Keratinocyte (primary cell): ENCODE measurements at regions not wholly inside any gene's neighbourhood (a gene's known extent, or its start where the extent isn't known, plus 50 kb on each side); places are given as distances from the start of the nearest gene placed in this dataset.

Source experiments
- DNase-seq: peaks from one replicate; pipeline ENCODE4 v3.0.0-alpha.2; 2011; ENCODE audit warnings: low read depth, missing footprints, low spot score
- FAIRE-seq: peaks from 2 replicates; lab custom pipeline; 2011; peaks lifted over from hg19 to GRCh38; lab: Jason Lieb, UNC
- H2AFZ ChIP-seq: 2 replicates; pipeline ENCODE4 v1.6.0; 2012; ENCODE audit warnings: low read length, control low read depth, inconsistent platforms; ENCODE audit not compliant: control insufficient read depth
- H3K27ac ChIP-seq: 2 replicates; pipeline ENCODE4 v1.5.1; 2011; ENCODE audit warnings: low read length; ENCODE audit not compliant: control insufficient read depth, insufficient read depth
- H3K27me3 ChIP-seq: 3 replicates; pipeline ENCODE4 v1.6.0; 2011; ENCODE audit warnings: low read length; ENCODE audit not compliant: control insufficient read depth, insufficient read depth; ENCODE audit errors: extremely low read depth
- H3K36me3 ChIP-seq, 2 experiments: 2 replicates in 1 of 2; 3 replicates in 1 of 2; pipeline ENCODE4 v1.5.1; 2011; ENCODE audit warnings: low read length in 2 of 2, mild to moderate bottlenecking in 1 of 2; ENCODE audit not compliant: control insufficient read depth in 2 of 2, insufficient read depth in 2 of 2; ENCODE audit errors: extremely low read depth in 1 of 2
- H3K4me1 ChIP-seq: 3 replicates; pipeline ENCODE4 v1.5.1; 2011; ENCODE audit warnings: low read length; ENCODE audit not compliant: control insufficient read depth, insufficient read depth; ENCODE audit errors: extremely low read depth
- H3K4me2 ChIP-seq: 3 replicates; pipeline ENCODE4 v1.6.0; 2011; ENCODE audit warnings: low read depth, low read length; ENCODE audit not compliant: control insufficient read depth, insufficient read depth; ENCODE audit errors: extremely low read depth
- H3K4me3 ChIP-seq, 3 experiments: fragments of 200-600 bp in 1 of 3; sonication (generic) in 1 of 3; 2 replicates in 2 of 3; 3 replicates in 1 of 3; pipeline ENCODE4 v1.5.1; 2011 to 2016; ENCODE audit warnings: low read length in 3 of 3, mild to moderate bottlenecking in 3 of 3, control low read depth in 2 of 3, inconsistent platforms in 1 of 3, low read depth in 1 of 3, mixed read lengths in 1 of 3, mixed run types in 1 of 3, moderate library complexity in 1 of 3; ENCODE audit not compliant: control insufficient read depth in 2 of 3, insufficient read depth in 2 of 3; ENCODE audit errors: extremely low read depth in 1 of 3
- H3K79me2 ChIP-seq: 2 replicates; pipeline ENCODE4 v1.6.0; 2012; ENCODE audit warnings: low read length; ENCODE audit not compliant: control insufficient read depth, insufficient read depth
- H3K9ac ChIP-seq: 3 replicates; pipeline ENCODE4 v1.6.0; 2011; ENCODE audit warnings: low read length; ENCODE audit not compliant: control insufficient read depth, insufficient read depth; ENCODE audit errors: extremely low read depth
- H3K9me1 ChIP-seq: 3 replicates; pipeline ENCODE4 v1.6.0; 2011; ENCODE audit warnings: low read length; ENCODE audit not compliant: control insufficient read depth, insufficient read depth; ENCODE audit errors: extremely low read depth
- H3K9me3 ChIP-seq: 2 replicates; pipeline ENCODE4 v1.5.1; 2012; ENCODE audit warnings: low read depth, low read length; ENCODE audit not compliant: control insufficient read depth
- H4K20me1 ChIP-seq: 3 replicates; pipeline ENCODE4 v1.6.0; 2011; ENCODE audit warnings: low read length; ENCODE audit not compliant: control insufficient read depth, insufficient read depth; ENCODE audit errors: extremely low read depth
- CTCF ChIP-seq, 3 experiments: IDR thresholded peaks in 1 of 3; conservative IDR thresholded peaks in 1 of 3; optimal IDR thresholded peaks in 1 of 3; 2 replicates in 2 of 3; 3 replicates in 1 of 3; pipeline versions ENCODE3 to v1.5.1; 2011; ENCODE audit warnings: low read length in 3 of 3, mild to moderate bottlenecking in 3 of 3, moderate library complexity in 2 of 3, control low read depth in 1 of 3, inconsistent platforms in 1 of 3; ENCODE audit not compliant: insufficient read depth in 2 of 3; ENCODE audit errors: extremely low read depth in 1 of 3
- EZH2 ChIP-seq: IDR thresholded peaks from one replicate; pipeline ENCODE4 v1.6.1; 2012; ENCODE audit warnings: inconsistent platforms, mild to moderate bottlenecking, low read length, moderate library complexity
- dilution Hi-C: fragments of 300-500 bp; cut with MboI; formaldehyde crosslinking; loops from one replicate; pipeline ENCODE4 v1.7.0; 2020; ENCODE audit warnings: low sequenced_read_pairs; ENCODE audit not compliant: extremely low pct_ligation_motif_present

DNA sequence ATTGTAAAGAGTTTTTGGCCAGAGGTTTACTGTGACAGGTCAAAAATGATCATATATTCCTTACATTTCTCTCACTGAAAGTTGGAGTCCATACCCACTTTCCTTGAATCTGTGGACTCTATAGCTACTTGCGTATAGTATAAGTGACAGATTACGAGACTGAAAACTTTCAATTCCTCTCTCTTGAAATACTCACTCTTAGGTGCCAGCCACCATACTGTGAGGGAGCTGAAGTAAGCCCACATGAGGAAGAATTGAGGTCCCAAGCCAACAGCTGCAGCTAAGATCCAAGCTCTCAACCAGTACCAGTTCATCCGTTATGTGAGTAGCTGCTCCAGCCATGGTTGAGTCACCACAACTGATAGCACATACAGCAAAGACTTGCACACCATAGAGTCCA is 128.1 kb upstream of the FAM174A start:
- Histone ChIP-seq H3K27me3 (no peaks in the 10 kb centered on the region), H3K4me2 (no peak overlapping the region), H3K36me3 (no peaks in the 10 kb centered on the region), H2AFZ (no peak overlapping the region), H3K79me2 (no peaks in the 10 kb centered on the region), H3K9me1 (no peaks in the 10 kb centered on the region), H3K4me3 (no peak overlapping the region), H3K27ac (no peak overlapping the region), H3K9me3 (no peaks in the 10 kb centered on the region), H4K20me1 (no peaks in the 10 kb centered on the region), H3K9ac (no peak overlapping the region), H3K4me1 (no peaks in the 10 kb centered on the region)
- dilution Hi-C loops = no loop called here
- TF ChIP-seq EZH2 (no peak), CTCF (optimal IDR thresholded peaks at IDR 0.05 in 1 of 3, IDR thresholded peaks at IDR 0.05 in 1 of 3, conservative IDR thresholded peaks at IDR 0.05 in 1 of 3; ENCODE audit: extremely low read depth in 1 of 3, insufficient read depth in 2 of 3, low read length in 3 of 3) (no peak)
- FAIRE-seq (no peak), DNase-seq (no peak)

DNA sequence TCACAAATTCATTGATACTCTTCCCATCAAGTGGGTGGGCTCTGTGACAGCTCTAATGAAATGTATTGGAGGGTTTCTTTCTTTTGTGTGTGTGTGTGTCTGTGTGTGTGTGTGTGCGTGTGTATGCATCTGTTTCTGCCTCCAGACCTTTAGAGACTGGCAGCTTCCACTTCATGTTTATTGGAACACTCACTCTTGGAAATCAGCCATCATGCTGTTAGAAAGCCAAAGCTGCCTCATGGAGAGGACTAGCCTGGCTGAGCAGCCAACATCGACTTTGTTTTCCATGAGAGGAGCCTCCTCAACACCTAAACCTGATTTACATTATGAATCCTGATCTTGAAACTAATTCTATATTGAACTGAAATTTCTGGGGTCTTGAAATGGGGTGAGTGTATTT is 128.5 kb upstream of the FAM174A start:
- H3K4me2 ChIP-seq = no peak overlapping the region
- dilution Hi-C loops = no loop called here
- H2AFZ ChIP-seq = no peak overlapping the region
- H3K4me3 ChIP-seq = no peak overlapping the region
- no peak for DNase-seq
- H3K27ac ChIP-seq = no peak overlapping the region
- H3K4me1 ChIP-seq = no peaks in the 10 kb centered on the region
- H3K9ac ChIP-seq = no peak overlapping the region
- H3K79me2 ChIP-seq = no peaks in the 10 kb centered on the region
- H3K36me3 ChIP-seq = no peaks in the 10 kb centered on the region
- no peaks in the 10 kb centered on the region for H3K9me1 ChIP-seq
- TF ChIP-seq CTCF (optimal IDR thresholded peaks at IDR 0.05 in 1 of 3, IDR thresholded peaks at IDR 0.05 in 1 of 3, conservative IDR thresholded peaks at IDR 0.05 in 1 of 3; ENCODE audit: extremely low read depth in 1 of 3, insufficient read depth in 2 of 3, low read length in 3 of 3) (no peak), EZH2 (no peak)
- H3K9me3 ChIP-seq = no peaks in the 10 kb centered on the region
- no peak for FAIRE-seq
- H3K27me3 ChIP-seq = no peaks in the 10 kb centered on the region
- no peaks in the 10 kb centered on the region for H4K20me1 ChIP-seq
